DMS153 treated with DMSO at 0.1 percent for 48 hours (cell line): ENCODE measurements at regions not wholly inside any gene's neighbourhood (a gene's known extent, or its start where the extent isn't known, plus 50 kb on each side); places are given as distances from the start of the nearest gene placed in this dataset.

Experiments used
- DNase-seq: peaks from one replicate; lab custom pipeline; 2025; ENCODE audit not compliant: unreplicated experiment; lab: John Stamatoyannopoulos, UW

DNA sequence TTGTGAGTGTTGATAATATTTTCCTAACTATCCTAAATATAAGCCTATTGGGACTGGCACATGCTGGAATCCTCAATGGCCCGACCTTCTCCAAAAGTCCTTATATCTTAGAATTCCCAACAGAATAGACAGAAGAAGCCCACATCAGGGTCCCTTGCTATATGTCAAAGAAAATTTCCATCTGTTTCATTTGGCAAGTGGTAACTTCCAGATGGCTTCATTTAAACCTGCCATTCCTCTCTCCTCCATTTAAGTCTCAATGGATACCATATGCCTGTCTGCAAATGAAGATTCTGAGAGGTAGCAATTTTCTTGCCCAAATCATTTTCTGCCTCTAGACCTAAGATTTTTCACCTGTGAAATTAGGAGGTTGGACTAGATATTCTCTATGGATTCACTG lies 73.1 kb upstream of the KCNA4 start:
- DNase-seq = no peak

DNA sequence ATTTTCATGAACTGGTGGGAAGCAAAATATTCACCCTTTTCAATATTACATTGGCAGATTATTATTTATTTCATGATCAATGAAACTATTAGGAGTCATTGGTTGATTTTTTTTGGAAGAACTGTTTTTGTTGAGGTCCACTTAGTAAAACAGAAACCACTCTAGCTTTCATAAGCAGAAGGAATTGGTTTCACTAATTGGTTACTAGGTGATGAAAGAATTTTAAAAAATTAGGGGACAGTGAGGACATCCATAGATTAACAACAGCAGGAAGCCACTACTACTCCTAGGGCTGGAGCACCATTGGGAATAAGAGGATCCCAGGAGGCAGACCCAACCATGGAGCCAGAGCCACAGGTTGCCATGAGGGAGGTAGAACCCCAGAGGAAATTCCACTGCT lies 74.4 kb upstream of the KCNA4 start:
- no peak for DNase-seq

GRCh38 chr11:30091737-30092136 lies 74.9 kb upstream of the KCNA4 start:
- no peak for DNase-seq

DNA sequence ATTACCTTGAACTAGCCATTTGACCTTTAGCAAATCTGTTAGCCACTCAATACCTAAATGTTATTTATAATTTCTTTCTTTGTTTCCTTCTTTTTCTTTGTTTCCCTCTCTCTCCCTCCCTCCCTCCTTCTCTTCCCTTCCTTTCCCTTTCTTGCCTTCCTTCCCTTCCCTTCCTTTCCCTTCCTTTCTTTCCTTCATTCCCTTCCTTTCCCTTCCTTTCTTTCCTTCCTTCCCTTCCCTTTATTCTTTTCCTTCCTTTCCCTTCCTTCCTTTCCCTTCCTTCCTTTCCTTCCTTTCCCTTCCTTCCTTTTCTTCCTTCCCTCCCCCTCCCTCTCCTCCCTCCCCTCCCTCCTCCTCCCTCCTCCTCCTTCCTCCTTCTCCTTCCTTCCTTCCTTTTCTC lies 75.7 kb upstream of the KCNA4 start:
- no peak for DNase-seq

GRCh38 chr11:30100495-30100894 lies 83.7 kb upstream of the KCNA4 start:
- DNase-seq = no peak

- DNase-seq = no peak
These were observed 89.7 kb upstream of the KCNA4 start for GRCh38 chr11:30106222-30107181.

- no peak for DNase-seq
These were observed 91.1 kb upstream of the KCNA4 start for GRCh38 chr11:30107899-30108298.

DNA sequence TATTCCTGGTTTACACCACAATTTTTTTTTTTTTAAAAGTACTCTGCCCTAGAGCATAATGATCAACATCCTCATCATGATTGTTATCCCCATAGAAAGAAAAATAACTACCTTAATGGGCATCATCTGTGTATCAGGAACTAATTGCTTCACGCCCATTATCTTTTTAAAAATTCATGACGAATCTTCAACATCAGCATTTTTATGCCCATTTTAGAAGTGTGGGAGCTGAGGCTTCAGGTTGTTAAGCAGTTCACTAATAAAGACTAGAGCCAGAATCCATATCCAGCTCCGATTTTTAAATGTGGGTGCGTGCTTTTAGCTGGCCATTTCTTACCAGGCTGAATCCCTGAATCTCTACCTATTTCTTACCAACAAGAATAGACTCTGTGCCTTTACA lies 92.9 kb upstream of the KCNA4 start:
- DNase-seq = no peak

DNA sequence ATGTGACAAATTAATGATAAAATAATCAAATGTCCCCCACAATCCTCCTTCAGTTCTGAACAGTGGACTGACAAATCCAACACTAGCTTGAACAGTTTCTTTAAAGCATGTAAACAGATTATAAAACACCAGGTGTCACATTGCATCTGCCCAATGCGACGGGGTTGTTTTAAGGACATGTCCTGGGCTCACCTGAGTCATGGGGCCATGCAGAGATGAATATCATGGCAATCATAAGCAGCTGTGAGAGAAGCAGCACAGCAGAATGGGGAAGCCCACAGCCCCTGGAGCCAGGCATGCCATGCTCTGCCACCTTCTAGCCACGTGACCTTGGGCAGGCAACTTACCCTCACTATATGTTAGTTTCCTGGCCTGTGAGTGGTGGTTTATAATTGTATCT lies 93.9 kb upstream of the KCNA4 start:
- no peak for DNase-seq

DNA sequence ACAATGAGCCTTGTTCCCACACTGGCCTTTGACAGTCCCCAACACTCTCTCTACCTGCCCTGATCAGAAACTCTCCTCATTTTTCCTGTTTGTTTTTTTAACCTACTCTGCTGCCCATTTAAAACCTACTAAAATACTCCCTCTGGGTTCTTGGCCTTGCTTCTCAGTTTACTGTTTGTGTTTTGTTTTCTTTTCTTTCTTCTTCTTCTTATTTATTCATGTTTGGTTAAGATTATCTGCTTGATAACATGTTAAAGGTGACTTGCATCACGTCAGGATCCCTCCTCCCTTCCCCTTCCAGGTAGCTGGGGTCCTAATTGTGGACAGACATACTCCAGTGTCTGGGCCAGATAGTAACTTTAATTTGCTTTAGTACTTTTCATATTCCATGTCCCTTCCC lies 95.0 kb upstream of the KCNA4 start:
- no peak for DNase-seq

GRCh38 chr11:30113326-30113898 lies 96.6 kb upstream of the KCNA4 start:
- DNase-seq = no peak

GRCh38 chr11:30116512-30116911 lies 99.7 kb upstream of the KCNA4 start:
- DNase-seq = no peak

DNA sequence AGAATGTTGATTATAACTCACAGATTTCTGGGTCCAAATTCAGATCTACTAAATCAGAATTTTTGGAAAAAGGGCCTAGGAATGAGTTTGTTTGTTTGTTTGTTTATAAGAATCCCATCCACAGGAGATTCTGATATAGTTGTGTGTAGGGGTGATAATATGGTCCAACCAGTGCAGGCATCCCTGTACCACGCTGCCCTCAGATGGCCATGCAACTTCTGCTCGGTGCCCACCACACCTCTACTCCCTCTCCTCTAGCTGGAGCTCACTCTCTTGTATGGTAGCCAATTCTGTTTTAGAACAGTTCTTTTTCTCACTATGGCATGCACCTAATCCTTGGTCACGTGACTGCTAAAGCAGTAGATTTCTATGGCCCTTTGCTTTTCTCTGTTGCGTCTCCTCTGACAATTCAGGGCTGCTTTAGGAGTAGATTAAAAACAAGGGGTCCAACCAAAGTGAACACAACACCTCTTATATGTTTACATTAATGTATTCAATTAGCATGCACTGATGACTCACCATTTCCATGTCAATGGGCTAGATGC lies 103.3 kb upstream of the KCNA4 start:
- no peak for DNase-seq

DNA sequence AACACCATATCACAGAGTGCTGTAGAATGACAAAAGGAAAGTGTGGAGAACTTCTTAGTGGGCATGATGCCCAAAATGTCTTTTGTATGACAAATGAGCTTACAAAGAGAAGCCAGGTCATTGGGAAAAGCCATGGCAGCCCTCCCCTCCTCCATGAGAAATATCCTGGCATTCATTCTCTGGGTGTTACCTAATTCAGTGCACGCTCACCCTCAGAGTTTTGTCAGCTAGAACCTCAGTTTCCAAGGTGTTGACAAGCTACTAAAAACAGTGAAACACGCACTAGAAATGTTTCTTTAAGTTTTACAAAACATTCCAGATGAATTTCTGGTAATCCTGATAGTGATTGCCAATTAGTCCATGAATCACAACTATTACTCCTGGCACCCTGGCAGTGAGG lies 105.4 kb upstream of the FSHB start:
- no peak for DNase-seq

GRCh38 chr11:30128269-30128932 lies 102.4 kb upstream of the FSHB start:
- no peak for DNase-seq

DNA sequence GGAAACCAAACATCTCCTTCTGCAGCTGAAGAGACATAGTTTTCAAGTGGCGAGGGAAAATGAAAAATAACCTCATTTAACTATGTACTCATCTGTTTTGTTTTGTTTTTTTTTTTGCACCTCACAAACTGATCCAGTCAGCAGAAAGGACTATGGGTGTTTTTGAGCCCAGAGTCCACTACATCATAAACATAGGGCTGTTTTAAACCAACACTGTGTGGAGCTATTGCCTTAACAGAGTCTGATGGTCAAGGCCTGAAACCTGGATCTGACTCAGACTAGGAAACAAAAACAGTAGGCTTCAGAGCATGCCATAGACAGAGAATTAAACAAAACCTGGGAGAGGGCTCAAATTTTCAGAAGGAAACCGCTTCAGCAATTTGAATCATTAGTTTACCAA lies 99.3 kb upstream of the FSHB start:
- no peak for DNase-seq

GRCh38 chr11:30133281-30133680 lies 97.5 kb upstream of the FSHB start:
- DNase-seq = no peak

GRCh38 chr11:30143098-30143705 lies 87.6 kb upstream of the FSHB start:
- peak; percentile 26 for DNase-seq

- DNase-seq = no peak
These were observed 83.5 kb upstream of the FSHB start for GRCh38 chr11:30147293-30147692.

DNA sequence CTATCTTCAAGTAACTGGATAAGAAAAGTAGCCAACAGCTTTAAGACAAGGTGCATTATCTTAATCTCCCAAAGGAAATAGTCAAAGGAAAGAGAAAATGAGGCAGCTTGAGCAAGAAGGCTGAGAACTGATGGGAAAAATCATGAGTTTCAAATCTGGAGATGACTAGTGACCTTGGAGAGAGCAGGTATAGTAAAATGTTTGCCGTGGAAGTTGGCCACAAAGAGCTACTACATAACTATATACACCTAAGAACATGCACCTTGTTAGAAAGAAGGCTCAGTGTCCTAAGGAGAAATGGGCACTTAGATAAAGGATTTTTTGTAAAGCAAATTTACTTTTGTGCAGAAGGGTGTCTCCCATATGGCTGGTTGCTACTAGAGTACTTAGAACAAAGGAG lies 80.8 kb upstream of the FSHB start:
- no peak for DNase-seq

GRCh38 chr11:30150425-30150824 lies 80.4 kb upstream of the FSHB start:
- DNase-seq = no peak
